ENCODE measurements at regions not wholly inside any gene's neighbourhood (a gene's known extent, or its start where the extent isn't known, plus 50 kb on each side); places are given as distances from the start of the nearest gene placed in this dataset.
"Not testable (repeated sequence)": the region's sequence is repeated elsewhere in the genome, so short reads cannot be mapped to it uniquely, and the experiment has no call there.

DNA sequence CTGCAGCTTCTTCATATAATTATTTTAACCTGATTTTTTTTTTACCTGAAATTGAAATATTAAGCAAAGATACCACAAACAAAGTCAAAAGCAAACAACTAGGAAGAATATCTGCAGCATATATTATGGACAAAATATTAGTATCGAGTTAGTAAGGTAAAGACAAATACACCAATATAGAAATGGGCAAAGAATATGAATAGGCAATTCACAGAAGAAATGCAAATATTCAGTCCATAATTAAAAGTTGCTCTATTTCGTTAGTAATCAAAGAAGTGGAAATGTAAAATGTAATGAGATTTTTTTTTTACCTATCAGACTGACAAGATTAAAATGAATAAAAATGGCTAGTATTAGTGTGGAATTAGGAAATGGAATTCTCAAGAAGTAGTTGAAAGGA, 121.5 kb downstream of the CD83 start:
- Mint-ChIP-seq H3K4me3 (ENCODE audit: unreplicated experiment) (no peak overlapping the region), H3K36me3 (ENCODE audit: unreplicated experiment) (peaks cover 5% of the 10 kb centered on the region), H3K27ac (ENCODE audit: unreplicated experiment) (no peak overlapping the region), H3K4me1 (ENCODE audit: low read depth, unreplicated experiment) (peaks cover 17% of the 10 kb centered on the region), H3K27me3 (ENCODE audit: unreplicated experiment) (peaks cover 5% of the 10 kb centered on the region), H3K9me3 (ENCODE audit: unreplicated experiment) (peaks cover 7% of the 10 kb centered on the region)
- TF ChIP-seq, protein P1, sequence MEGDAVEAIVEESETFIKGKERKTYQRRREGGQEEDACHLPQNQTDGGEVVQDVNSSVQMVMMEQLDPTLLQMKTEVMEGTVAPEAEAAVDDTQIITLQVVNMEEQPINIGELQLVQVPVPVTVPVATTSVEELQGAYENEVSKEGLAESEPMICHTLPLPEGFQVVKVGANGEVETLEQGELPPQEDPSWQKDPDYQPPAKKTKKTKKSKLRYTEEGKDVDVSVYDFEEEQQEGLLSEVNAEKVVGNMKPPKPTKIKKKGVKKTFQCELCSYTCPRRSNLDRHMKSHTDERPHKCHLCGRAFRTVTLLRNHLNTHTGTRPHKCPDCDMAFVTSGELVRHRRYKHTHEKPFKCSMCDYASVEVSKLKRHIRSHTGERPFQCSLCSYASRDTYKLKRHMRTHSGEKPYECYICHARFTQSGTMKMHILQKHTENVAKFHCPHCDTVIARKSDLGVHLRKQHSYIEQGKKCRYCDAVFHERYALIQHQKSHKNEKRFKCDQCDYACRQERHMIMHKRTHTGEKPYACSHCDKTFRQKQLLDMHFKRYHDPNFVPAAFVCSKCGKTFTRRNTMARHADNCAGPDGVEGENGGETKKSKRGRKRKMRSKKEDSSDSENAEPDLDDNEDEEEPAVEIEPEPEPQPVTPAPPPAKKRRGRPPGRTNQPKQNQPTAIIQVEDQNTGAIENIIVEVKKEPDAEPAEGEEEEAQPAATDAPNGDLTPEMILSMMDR (IDR thresholded peaks at IDR 0.05; ENCODE audit: partially characterized antibody, unreplicated experiment): no peak
- no peak for DNase-seq

DNA sequence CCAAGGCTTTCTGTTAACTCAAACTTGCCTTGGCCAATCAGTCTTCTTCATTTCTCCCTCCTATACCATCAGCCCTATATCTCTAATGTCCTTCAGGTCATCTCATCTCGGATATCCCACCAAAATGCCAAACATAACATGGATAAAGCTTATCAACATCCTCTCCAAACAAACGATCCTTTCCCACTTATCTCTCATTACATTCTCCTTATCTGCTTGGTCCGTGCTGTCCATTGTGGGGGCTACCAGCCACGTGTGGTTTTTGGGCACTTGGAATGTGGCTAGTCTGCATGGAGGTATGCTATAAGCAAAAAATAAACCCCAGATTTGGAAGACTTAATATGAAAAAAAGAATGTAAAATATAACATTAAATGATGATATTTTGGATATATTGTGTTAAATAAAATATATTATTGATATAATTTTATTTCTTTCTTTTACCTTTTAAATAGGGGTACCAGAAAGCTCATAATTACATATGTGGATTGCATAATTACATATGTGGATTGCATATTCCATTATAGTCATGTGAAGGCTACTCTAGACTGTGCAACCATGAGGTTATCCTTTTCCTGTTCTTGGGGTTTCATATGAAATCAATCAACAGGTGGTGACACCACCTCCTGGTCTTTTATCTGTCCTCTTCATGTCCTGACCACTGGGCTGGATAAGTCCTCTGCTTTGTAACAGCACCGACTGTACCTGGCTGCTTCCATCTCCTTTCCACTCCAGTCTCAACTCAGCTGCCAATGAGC, 123.0 kb downstream of the CD83 start:
- TF ChIP-seq, protein P1 (IDR thresholded peaks at IDR 0.05; ENCODE audit: partially characterized antibody, unreplicated experiment): no peak
- H3K27me3 Mint-ChIP-seq (ENCODE audit: unreplicated experiment): peaks cover 5% of the 10 kb centered on the region
- no peak for DNase-seq
- no peak overlapping the region for H3K4me3 Mint-ChIP-seq (ENCODE audit: unreplicated experiment)
- H3K9me3 Mint-ChIP-seq (ENCODE audit: unreplicated experiment): peaks cover 7% of the 10 kb centered on the region
- peaks cover 18% of the 10 kb centered on the region for H3K4me1 Mint-ChIP-seq (ENCODE audit: low read depth, unreplicated experiment)
- peaks cover 5% of the 10 kb centered on the region for H3K36me3 Mint-ChIP-seq (ENCODE audit: unreplicated experiment)
- H3K27ac Mint-ChIP-seq (ENCODE audit: unreplicated experiment): no peak overlapping the region

DNA sequence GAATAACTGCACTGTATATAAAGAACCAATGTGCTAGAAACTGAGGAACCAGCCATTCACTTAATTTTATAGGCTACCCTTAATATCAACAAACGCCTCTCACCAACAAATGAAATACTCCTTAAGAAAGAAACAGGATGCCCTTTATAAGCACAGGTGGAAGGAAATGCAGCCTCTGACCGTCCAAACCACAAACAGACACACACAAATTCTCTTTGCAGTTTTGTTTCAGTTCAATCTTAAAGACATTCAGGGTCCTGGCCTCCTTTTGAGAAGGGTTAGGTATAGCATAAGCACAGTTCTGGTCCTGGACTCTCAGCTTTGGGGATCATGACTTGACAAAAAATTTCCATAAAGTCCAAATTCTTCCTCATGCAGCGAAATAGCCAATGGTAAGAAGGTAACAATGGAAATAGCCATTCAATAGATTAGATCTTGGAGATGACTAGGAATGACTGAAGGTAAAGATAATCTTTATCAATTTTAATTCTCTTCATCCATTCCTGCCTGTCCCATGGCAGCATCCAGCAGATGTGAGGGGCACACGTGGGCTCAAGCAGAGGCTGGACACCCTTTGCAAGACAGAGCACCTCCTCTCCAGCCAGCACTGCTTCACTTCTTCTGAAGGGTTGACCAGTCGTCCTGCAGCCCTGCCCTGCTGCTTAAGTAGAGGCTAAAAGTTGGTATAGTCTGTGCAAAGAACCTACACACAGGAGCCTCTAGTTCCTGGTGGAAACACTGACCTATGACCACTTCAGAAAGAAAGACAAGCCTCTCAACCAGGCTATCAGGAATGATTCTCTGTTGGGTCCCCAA, 123.9 kb downstream of the CD83 start:
- TF ChIP-seq, protein P1 (IDR thresholded peaks at IDR 0.05; ENCODE audit: partially characterized antibody, unreplicated experiment): no peak
- Mint-ChIP-seq H3K9me3 (ENCODE audit: unreplicated experiment) (peaks cover 7% of the 10 kb centered on the region), H3K4me1 (ENCODE audit: low read depth, unreplicated experiment) (peaks cover 18% of the 10 kb centered on the region), H3K4me3 (ENCODE audit: unreplicated experiment) (no peak overlapping the region), H3K36me3 (ENCODE audit: unreplicated experiment) (peaks cover 5% of the 10 kb centered on the region), H3K27me3 (ENCODE audit: unreplicated experiment) (peaks cover 5% of the 10 kb centered on the region), H3K27ac (ENCODE audit: unreplicated experiment) (peak overlapping the region; percentile 89)
- DNase-seq: no peak

DNA sequence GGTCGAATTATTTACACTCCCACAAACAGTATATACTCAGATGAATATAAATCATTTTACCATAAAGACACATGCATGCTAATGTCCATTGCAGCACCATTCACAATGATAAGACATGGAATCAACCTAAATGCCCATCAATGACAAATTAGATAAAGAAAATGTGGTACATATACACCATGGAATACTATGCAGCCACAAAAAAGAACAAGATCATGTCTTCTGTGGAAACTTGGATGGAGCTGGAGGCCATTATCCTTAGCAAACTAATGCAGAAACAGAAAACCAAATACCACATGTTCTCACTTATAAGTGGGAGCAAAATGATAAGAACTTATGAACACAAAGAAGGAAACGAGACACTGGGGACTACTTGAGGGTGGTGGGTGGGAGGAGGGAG, 125.3 kb downstream of the CD83 start:
- not testable (repeated sequence) for H3K4me3 Mint-ChIP-seq (ENCODE audit: unreplicated experiment); DNase-seq; H3K9me3 Mint-ChIP-seq (ENCODE audit: unreplicated experiment); H3K36me3 Mint-ChIP-seq (ENCODE audit: unreplicated experiment); H3K27me3 Mint-ChIP-seq (ENCODE audit: unreplicated experiment)
- Mint-ChIP-seq H3K4me1 (ENCODE audit: low read depth, unreplicated experiment) (peaks cover 18% of the 10 kb centered on the region), H3K27ac (ENCODE audit: unreplicated experiment) (peak overlapping the region; percentile 89)

DNA sequence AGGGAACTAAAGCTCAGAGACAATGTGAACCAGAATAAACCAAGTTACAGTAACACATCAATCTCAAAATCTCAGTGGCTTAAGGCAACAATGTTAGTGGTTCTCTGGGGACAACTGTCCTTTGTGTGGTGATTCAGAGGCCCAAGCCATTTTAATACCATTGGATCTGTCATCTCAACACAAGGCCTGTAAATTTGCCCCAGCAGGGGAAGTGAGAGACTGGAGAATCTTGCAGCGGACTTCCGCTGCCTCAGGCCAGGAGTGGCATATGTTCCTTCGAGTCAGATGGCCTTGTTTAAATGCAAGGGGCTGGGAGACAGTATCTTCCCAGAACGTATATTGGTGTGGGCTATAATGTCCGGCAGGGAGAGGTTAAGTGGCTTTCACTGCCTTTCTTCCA, 126.0 kb downstream of the CD83 start:
- Mint-ChIP-seq H3K36me3 (ENCODE audit: unreplicated experiment) (peaks cover 5% of the 10 kb centered on the region), H3K27ac (ENCODE audit: unreplicated experiment) (peak overlapping the region; percentile 89), H3K4me3 (ENCODE audit: unreplicated experiment) (no peak overlapping the region), H3K4me1 (ENCODE audit: low read depth, unreplicated experiment) (peaks cover 18% of the 10 kb centered on the region), H3K27me3 (ENCODE audit: unreplicated experiment) (peaks cover 3% of the 10 kb centered on the region), H3K9me3 (ENCODE audit: unreplicated experiment) (peaks cover 7% of the 10 kb centered on the region)
- TF ChIP-seq, protein P1 (IDR thresholded peaks at IDR 0.05; ENCODE audit: partially characterized antibody, unreplicated experiment): no peak
- no peak for DNase-seq

Measured in glutamatergic neuron (in vitro differentiated cells).